Prostate gland (tissue), 2 donors: ENCODE measurements at regions not wholly inside any gene's neighbourhood (a gene's known extent, or its start where the extent isn't known, plus 50 kb on each side); places are given as distances from the start of the nearest gene placed in this dataset.

Experiments
- DNase-seq: peaks from one replicate; pipeline ENCODE4 v3.0.0-alpha.2; 2019; ENCODE audit warnings: low spot score
- H3K27ac ChIP-seq, 2 donors: fragments of 200-600 bp; sonication (generic); 2 replicates each; pipeline ENCODE4 v1.5.1; 2017 to 2019
- H3K27me3 ChIP-seq: fragments of 200-600 bp; sonication (generic); replicated peaks from 2 replicates; pipeline ENCODE4 v1.5.1; 2019; ENCODE audit not compliant: insufficient read depth
- H3K36me3 ChIP-seq, 2 donors: fragments of 200-600 bp; sonication (generic); 1 replicate in 1 of 2; 2 replicates in 1 of 2; pipeline versions ENCODE4 v1.5.1 to v1.8.1; 2017 to 2019
- H3K4me1 ChIP-seq: fragments of 200-600 bp; sonication (generic); replicated peaks from 2 replicates; pipeline ENCODE4 v1.5.1; 2019
- H3K4me3 ChIP-seq, 2 donors: fragments of 200-600 bp; sonication (generic); 2 replicates each; pipeline ENCODE4 v1.5.1; 2017 to 2019
- H3K9me3 ChIP-seq: fragments of 200-600 bp; sonication (generic); 2 replicates; pipeline ENCODE4 v1.5.1; 2017
- CTCF ChIP-seq, 4 experiments: fragments of 200-600 bp in 2 of 4; fragments of 450-650 bp in 2 of 4; sonication (generic) in 2 of 4; IDR thresholded peaks; 1 replicate in 3 of 4; 2 replicates in 1 of 4; pipeline ENCODE4 v1.5.1; 2016 to 2019; ENCODE audit warnings: antibody characterized with exemption in 4 of 4, mild to moderate bottlenecking in 2 of 4, moderate library complexity in 2 of 4
- POLR2A ChIP-seq: fragments of 450-650 bp; IDR thresholded peaks from one replicate; pipeline ENCODE4 v1.6.1; 2016; ENCODE audit warnings: antibody characterized with exemption, mild to moderate bottlenecking
- POLR2AphosphoS5 ChIP-seq: sonication (generic); formaldehyde crosslinking; IDR thresholded peaks from one replicate; pipeline ENCODE4 v1.6.1; 2017; ENCODE audit warnings: antibody characterized with exemption
- WGBS: methylation state at CpG from one replicate; pipeline ENCODE4 v1.1.5; 2018; 5-methylcytosine and 5-hydroxymethylcytosine counted together
- intact Hi-C: fragments of 100-400 bp; cut with DNase I; formaldehyde crosslinking; loops from one replicate; pipeline ENCODE4 v1.14.2; 2022

- 23% methylated on average over 3 of the region's 3 CpGs for WGBS
- intact Hi-C loops, result no loop called here
- DNase-seq, result peak; percentile 7
- Histone ChIP-seq H3K4me3 (no peak overlapping the region), H3K36me3 (no peaks in the 10 kb centered on the region), H3K27ac (peak overlapping the region; percentile 31 to 34), H3K27me3 (no peaks in the 10 kb centered on the region), H3K9me3 (no peaks in the 10 kb centered on the region), H3K4me1 (no peaks in the 10 kb centered on the region)
- TF ChIP-seq POLR2AphosphoS5 (peak; percentile 55), POLR2A (no peak), CTCF (IDR thresholded peaks at IDR 0.05) (no peak)
These were observed 50.9 kb upstream of the HSPB3 start for GRCh38 chr5:54404568-54404967.

- 56% methylated on average over 4 of the region's 4 CpGs for WGBS
- intact Hi-C loops, result no loop called here
- Histone ChIP-seq H3K36me3 (no peaks in the 10 kb centered on the region), H3K27ac (peak overlapping the region; percentile 31 to 34), H3K27me3 (no peaks in the 10 kb centered on the region), H3K4me3 (no peak overlapping the region), H3K9me3 (no peaks in the 10 kb centered on the region), H3K4me1 (no peaks in the 10 kb centered on the region)
- no peak for DNase-seq
- TF ChIP-seq POLR2A (no peak), POLR2AphosphoS5 (no peak), CTCF (IDR thresholded peaks at IDR 0.05) (no peak)
These were observed 51.5 kb upstream of the HSPB3 start for GRCh38 chr5:54403885-54404416.

GRCh38 chr5:54403121-54403520 lies 52.4 kb upstream of the HSPB3 start:
- Histone ChIP-seq H3K4me3 (no peak overlapping the region), H3K27me3 (no peaks in the 10 kb centered on the region), H3K4me1 (no peaks in the 10 kb centered on the region), H3K36me3 (no peaks in the 10 kb centered on the region), H3K27ac (no peak overlapping the region), H3K9me3 (no peaks in the 10 kb centered on the region)
- intact Hi-C loops, result no loop called here
- 90% methylated on average over 2 of the region's 2 CpGs for WGBS
- TF ChIP-seq POLR2A (no peak), CTCF (IDR thresholded peaks at IDR 0.05) (no peak), POLR2AphosphoS5 (no peak)
- no peak for DNase-seq

- Histone ChIP-seq H3K4me3 (no peak overlapping the region), H3K27me3 (no peaks in the 10 kb centered on the region), H3K27ac (no peak overlapping the region), H3K4me1 (no peaks in the 10 kb centered on the region), H3K9me3 (no peaks in the 10 kb centered on the region), H3K36me3 (no peaks in the 10 kb centered on the region)
- no peak for TF ChIP-seq POLR2AphosphoS5
- no peak for TF ChIP-seq CTCF (IDR thresholded peaks at IDR 0.05)
- TF ChIP-seq POLR2A, result no peak
- 45% methylated on average over 2 of the region's 2 CpGs for WGBS
- intact Hi-C loops, result no loop called here
- no peak for DNase-seq
These were observed 54.0 kb upstream of the HSPB3 start for GRCh38 chr5:54401515-54401914.

GRCh38 chr5:54398191-54398590 lies 57.3 kb upstream of the HSPB3 start:
- H3K9me3 ChIP-seq, result no peaks in the 10 kb centered on the region
- H3K36me3 ChIP-seq, result no peaks in the 10 kb centered on the region
- H3K27ac ChIP-seq, result no peak overlapping the region
- no peak for TF ChIP-seq CTCF (IDR thresholded peaks at IDR 0.05)
- DNase-seq, result no peak
- no peaks in the 10 kb centered on the region for H3K27me3 ChIP-seq
- intact Hi-C loops, result no loop called here
- no peak overlapping the region for H3K4me3 ChIP-seq
- no peaks in the 10 kb centered on the region for H3K4me1 ChIP-seq
- 97% methylated on average over 1 of the region's 1 CpG for WGBS
